Naive thymus-derived CD8-positive, alpha-beta T cell (primary cell): ENCODE measurements at regions not wholly inside any gene's neighbourhood (a gene's known extent, or its start where the extent isn't known, plus 50 kb on each side); places are given as distances from the start of the nearest gene placed in this dataset.

Source experiments
- ATAC-seq, 2 donors: fragments of 150-1000 bp; cut with Tn5 transposase in 1 of 2; sonication (Bioruptor Pico), chemical (Tn5 transposase) in 1 of 2; 1 replicate in 1 of 2; 2 replicates in 1 of 2; pipeline ENCODE4 v1.10.0; 2021; ENCODE audit warnings: mild to moderate bottlenecking in 2 of 2, moderate library complexity in 2 of 2
- POLR2A ChIA-PET: fragments of 350-600 bp; sonication (Branson Sonifier 250); formaldehyde crosslinking; loops from one replicate; lab custom pipeline; 2021; ENCODE audit warnings: antibody characterized with exemption; lab: Charles Lee
- DNase-seq, 10 donors: peaks; one replicate each; pipeline versions ENCODE4 v3.0.0 to v3.0.0-alpha.2; 2020 to 2022
- H3K27ac Mint-ChIP-seq, 10 donors: one replicate each; pipeline ENCODE4 v1.8.0; 2020 to 2022; ENCODE audit warnings: mild to moderate bottlenecking in 10 of 10, mixed read lengths in 10 of 10, moderate library complexity in 4 of 10, inconsistent platforms in 1 of 10
- H3K27me3 Mint-ChIP-seq, 5 donors: one replicate each; pipeline ENCODE4 v1.8.0; 2021 to 2022; ENCODE audit warnings: mixed read lengths in 5 of 5
- H3K36me3 Mint-ChIP-seq, 3 donors: one replicate each; pipeline ENCODE4 v1.8.0; 2020 to 2022; ENCODE audit warnings: mixed read lengths in 3 of 3, mild to moderate bottlenecking in 2 of 3, inconsistent platforms in 1 of 3
- H3K4me1 Mint-ChIP-seq, 4 donors: one replicate each; pipeline ENCODE4 v1.8.0; 2021 to 2022; ENCODE audit warnings: mixed read lengths in 4 of 4
- H3K4me3 Mint-ChIP-seq, 10 donors: one replicate each; pipeline ENCODE4 v1.8.0; 2020 to 2022; ENCODE audit warnings: mild to moderate bottlenecking in 10 of 10, mixed read lengths in 10 of 10, moderate library complexity in 6 of 10, inconsistent platforms in 1 of 10
- H3K9me3 Mint-ChIP-seq, 9 donors: one replicate each; pipeline ENCODE4 v1.8.0; 2020 to 2022; ENCODE audit warnings: mixed read lengths in 9 of 9, mild to moderate bottlenecking in 3 of 9, inconsistent platforms in 1 of 9, moderate library complexity in 1 of 9

GRCh38 chr4:124203613-124204238, 508.8 kb downstream of the ANKRD50 start:
- H3K27ac Mint-ChIP-seq, result no peak overlapping the region
- H3K36me3 Mint-ChIP-seq, result no peaks in the 10 kb centered on the region
- H3K4me3 Mint-ChIP-seq, result no peak overlapping the region
- DNase-seq (no peak), ATAC-seq (no peak)
- H3K4me1 Mint-ChIP-seq, result no peaks in the 10 kb centered on the region
- POLR2A ChIA-PET, result no interaction called here
- H3K27me3 Mint-ChIP-seq, result peaks cover 0 to 3% (median 0%) of the 10 kb centered on the region in 5 donors
- H3K9me3 Mint-ChIP-seq, result peaks cover 0 to 7% (median 0%) of the 10 kb centered on the region in 9 donors

- DNase-seq (no peak), ATAC-seq (no peak)
- no peaks in the 10 kb centered on the region for H3K4me1 Mint-ChIP-seq
- no peaks in the 10 kb centered on the region for H3K36me3 Mint-ChIP-seq
- POLR2A ChIA-PET, result no interaction called here
- no peak overlapping the region for H3K4me3 Mint-ChIP-seq
- H3K27ac Mint-ChIP-seq, result no peak overlapping the region
- peaks cover 0 to 3% (median 0%) of the 10 kb centered on the region in 5 donors for H3K27me3 Mint-ChIP-seq
- H3K9me3 Mint-ChIP-seq, result peaks cover 0 to 7% (median 0%) of the 10 kb centered on the region in 9 donors
Measured at GRCh38 chr4:124206779-124207605, 505.5 kb downstream of the ANKRD50 start.

GRCh38 chr4:124209211-124209610, 503.3 kb downstream of the ANKRD50 start:
- no peaks in the 10 kb centered on the region for H3K4me1 Mint-ChIP-seq
- H3K27me3 Mint-ChIP-seq, result peaks cover 0 to 3% (median 0%) of the 10 kb centered on the region in 5 donors
- no peaks in the 10 kb centered on the region for H3K36me3 Mint-ChIP-seq
- POLR2A ChIA-PET, result no interaction called here
- H3K27ac Mint-ChIP-seq, result no peak overlapping the region
- no peak overlapping the region for H3K4me3 Mint-ChIP-seq
- no peak for ATAC-seq
- DNase-seq, result no peak
- peaks cover 0 to 7% (median 0%) of the 10 kb centered on the region in 9 donors for H3K9me3 Mint-ChIP-seq

GRCh38 chr4:124209626-124210025, 502.9 kb downstream of the ANKRD50 start:
- Mint-ChIP-seq H3K9me3 (peaks cover 0 to 7% (median 0%) of the 10 kb centered on the region in 9 donors), H3K27me3 (peaks cover 0 to 7% (median 0%) of the 10 kb centered on the region in 5 donors), H3K36me3 (no peaks in the 10 kb centered on the region), H3K4me3 (no peak overlapping the region), H3K4me1 (no peaks in the 10 kb centered on the region), H3K27ac (no peak overlapping the region)
- POLR2A ChIA-PET, result no interaction called here
- ATAC-seq (no peak), DNase-seq (no peak)

- Mint-ChIP-seq H3K9me3 (peaks cover 0 to 7% (median 0%) of the 10 kb centered on the region in 9 donors), H3K4me3 (no peak overlapping the region), H3K4me1 (no peaks in the 10 kb centered on the region), H3K27me3 (peaks cover 0 to 12% (median 2%) of the 10 kb centered on the region in 5 donors), H3K27ac (no peak overlapping the region), H3K36me3 (no peaks in the 10 kb centered on the region)
- no peak for ATAC-seq
- no peak for DNase-seq
- POLR2A ChIA-PET, result no interaction called here
Measured at GRCh38 chr4:124210746-124211145, 501.8 kb downstream of the ANKRD50 start.

- H3K4me3 Mint-ChIP-seq, result no peak overlapping the region
- no peak overlapping the region for H3K27ac Mint-ChIP-seq
- ATAC-seq (no peak), DNase-seq (no peak)
- POLR2A ChIA-PET, result no interaction called here
- no peaks in the 10 kb centered on the region for H3K4me1 Mint-ChIP-seq
- H3K27me3 Mint-ChIP-seq, result peaks cover 0 to 10% (median 2%) of the 10 kb centered on the region in 5 donors
- peaks cover 0 to 6% (median 0%) of the 10 kb centered on the region in 9 donors for H3K9me3 Mint-ChIP-seq
- H3K36me3 Mint-ChIP-seq, result no peaks in the 10 kb centered on the region
Measured at GRCh38 chr4:124212815-124213630, 499.5 kb downstream of the ANKRD50 start.

- ATAC-seq (no peak), DNase-seq (no peak)
- H3K36me3 Mint-ChIP-seq, result no peaks in the 10 kb centered on the region
- POLR2A ChIA-PET, result no interaction called here
- no peak overlapping the region for H3K4me3 Mint-ChIP-seq
- H3K27me3 Mint-ChIP-seq, result peaks cover 0 to 13% (median 2%) of the 10 kb centered on the region in 5 donors
- H3K27ac Mint-ChIP-seq, result no peak overlapping the region
- H3K4me1 Mint-ChIP-seq, result no peaks in the 10 kb centered on the region
- H3K9me3 Mint-ChIP-seq, result peaks cover 0 to 3% (median 0%) of the 10 kb centered on the region in 9 donors
Measured at GRCh38 chr4:124219389-124219788, 493.1 kb downstream of the ANKRD50 start.

GRCh38 chr4:124224256-124224655, 488.3 kb downstream of the ANKRD50 start:
- Mint-ChIP-seq H3K9me3 (peaks cover 0 to 20% (median 6%) of the 10 kb centered on the region in 9 donors), H3K27me3 (peaks cover 0 to 5% (median 0%) of the 10 kb centered on the region in 5 donors), H3K4me1 (no peaks in the 10 kb centered on the region), H3K4me3 (no peak overlapping the region), H3K36me3 (peaks cover 0 to 9% (median 0%) of the 10 kb centered on the region in 3 donors), H3K27ac (no peak overlapping the region)
- ATAC-seq, result no peak
- DNase-seq, result no peak
- POLR2A ChIA-PET, result no interaction called here

- Mint-ChIP-seq H3K27me3 (no peaks in the 10 kb centered on the region), H3K9me3 (peaks cover 0 to 24% (median 6%) of the 10 kb centered on the region in 9 donors), H3K4me1 (no peaks in the 10 kb centered on the region), H3K4me3 (no peak overlapping the region), H3K27ac (no peak overlapping the region), H3K36me3 (peaks cover 0 to 9% (median 0%) of the 10 kb centered on the region in 3 donors)
- POLR2A ChIA-PET, result no interaction called here
- ATAC-seq (no peak), DNase-seq (no peak)
Measured at GRCh38 chr4:124227981-124228380, 484.6 kb downstream of the ANKRD50 start.

- H3K9me3 Mint-ChIP-seq, result peaks cover 0 to 24% (median 2%) of the 10 kb centered on the region in 9 donors
- no peaks in the 10 kb centered on the region for H3K27me3 Mint-ChIP-seq
- H3K27ac Mint-ChIP-seq, result no peak overlapping the region
- no peaks in the 10 kb centered on the region for H3K4me1 Mint-ChIP-seq
- no peak for DNase-seq
- H3K36me3 Mint-ChIP-seq, result peaks cover 0 to 9% (median 0%) of the 10 kb centered on the region in 3 donors
- POLR2A ChIA-PET, result no interaction called here
- no peak for ATAC-seq
- H3K4me3 Mint-ChIP-seq, result no peak overlapping the region
Measured at GRCh38 chr4:124230268-124230667, 482.3 kb downstream of the ANKRD50 start.

GRCh38 chr4:124234771-124235170, 477.8 kb downstream of the ANKRD50 start:
- DNase-seq (no peak), ATAC-seq (no peak)
- peaks cover 0 to 3% (median 0%) of the 10 kb centered on the region in 5 donors for H3K27me3 Mint-ChIP-seq
- no peak overlapping the region for H3K4me3 Mint-ChIP-seq
- POLR2A ChIA-PET, result no interaction called here
- peaks cover 0 to 12% (median 2%) of the 10 kb centered on the region in 9 donors for H3K9me3 Mint-ChIP-seq
- H3K27ac Mint-ChIP-seq, result no peak overlapping the region
- H3K36me3 Mint-ChIP-seq, result no peaks in the 10 kb centered on the region
- H3K4me1 Mint-ChIP-seq, result no peaks in the 10 kb centered on the region

GRCh38 chr4:124243671-124244366, 468.7 kb downstream of the ANKRD50 start:
- Mint-ChIP-seq H3K27ac (no peak overlapping the region), H3K4me3 (no peak overlapping the region), H3K36me3 (no peaks in the 10 kb centered on the region), H3K27me3 (peaks cover 0 to 7% (median 2%) of the 10 kb centered on the region in 5 donors), H3K4me1 (no peaks in the 10 kb centered on the region), H3K9me3 (peaks cover 0 to 11% (median 4%) of the 10 kb centered on the region in 9 donors)
- ATAC-seq (no peak), DNase-seq (no peak)
- POLR2A ChIA-PET, result no interaction called here
